GM18508 (cell line): ENCODE measurements at regions not wholly inside any gene's neighbourhood (a gene's known extent, or its start where the extent isn't known, plus 50 kb on each side); places are given as distances from the start of the nearest gene placed in this dataset.
"Not testable (repeated sequence)": the region's sequence is repeated elsewhere in the genome, so short reads cannot be mapped to it uniquely, and the experiment has no call there.

ENCODE experiments used
- ATAC-seq: cut with Tn5 transposase; IDR thresholded peaks from one replicate; pipeline ENCODE4 v1.9.1; 2021; ENCODE audit warnings: moderate number of reproducible peaks; ENCODE audit not compliant: insufficient read depth, unreplicated experiment

DNA sequence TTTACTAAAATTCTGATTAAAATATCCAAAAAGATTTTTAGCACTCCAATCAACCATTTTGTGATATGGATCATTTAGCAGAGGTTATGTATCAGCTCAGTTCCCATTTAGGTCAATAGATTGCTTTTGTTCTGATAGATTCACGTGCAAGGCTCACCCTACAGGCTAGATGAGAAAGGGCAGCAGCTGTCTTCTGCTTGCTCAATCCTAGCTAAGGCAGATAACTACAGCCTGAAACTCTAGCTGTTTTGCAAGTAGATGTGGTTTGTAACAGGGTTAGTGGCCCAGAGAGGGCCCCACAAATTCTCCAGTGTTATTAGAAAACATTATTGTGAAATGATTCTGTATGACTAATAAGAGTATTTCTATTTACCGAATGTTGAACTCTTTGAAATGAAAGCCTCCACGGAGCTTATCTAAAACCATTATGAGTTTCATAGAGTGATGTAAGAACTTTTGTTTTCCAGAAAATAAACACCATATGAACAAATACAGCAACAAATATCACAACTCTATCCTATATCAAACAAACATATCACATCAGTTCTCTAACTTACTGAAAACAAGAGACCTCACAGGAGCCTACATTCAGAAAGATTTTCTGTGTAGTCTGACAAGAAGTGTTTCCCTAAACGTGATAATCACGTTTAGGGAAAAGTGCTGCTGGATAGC lies 841.9 kb upstream of the ACO1 start:
- ATAC-seq, result peak; percentile 99

GRCh38 chr9:31554941-31555340 lies 829.5 kb upstream of the ACO1 start:
- ATAC-seq, result no peak

- peak; percentile 45 for ATAC-seq
These were observed 827.6 kb upstream of the ACO1 start for GRCh38 chr9:31556667-31557463.

DNA sequence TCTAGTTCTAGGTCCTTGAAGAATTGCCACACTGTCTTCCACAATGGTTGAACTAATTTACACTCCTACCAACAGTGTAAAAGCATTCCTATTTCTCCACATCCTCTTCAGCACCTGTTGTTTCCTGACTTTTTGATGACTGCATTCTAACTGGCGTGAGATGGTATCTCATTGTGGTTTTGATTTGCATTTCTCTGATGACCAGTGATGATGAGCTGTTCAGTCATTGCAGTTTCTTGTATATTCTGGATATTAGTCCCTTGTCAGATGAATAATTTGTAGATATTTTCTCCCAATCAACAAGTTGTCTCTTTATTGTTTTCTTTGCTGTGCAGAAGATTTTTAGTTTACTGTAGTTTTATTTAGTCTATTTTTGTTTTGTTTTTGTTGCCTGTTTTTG lies 812.3 kb upstream of the ACO1 start:
- not testable (repeated sequence) for ATAC-seq

DNA sequence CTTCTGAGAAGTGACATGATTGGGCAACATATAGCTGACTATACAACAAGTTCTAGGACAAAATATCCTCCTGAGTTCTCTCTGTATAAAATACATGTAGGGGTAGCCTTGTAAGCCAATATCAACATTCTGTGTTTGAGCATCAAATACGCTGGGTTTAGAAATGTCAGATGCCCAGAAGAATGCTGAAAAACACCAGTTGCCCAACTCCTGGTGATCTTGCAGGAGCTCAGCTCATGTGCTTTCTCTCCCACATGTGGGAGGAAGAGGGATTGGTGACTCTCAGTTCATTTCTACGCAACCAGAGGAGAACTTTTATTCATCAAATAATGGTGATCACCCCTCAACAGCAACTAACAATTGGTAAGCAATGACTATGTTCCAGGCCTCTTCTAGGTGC lies 810.9 kb upstream of the ACO1 start:
- ATAC-seq, result no peak

- no peak for ATAC-seq
These were observed 810.3 kb upstream of the ACO1 start for GRCh38 chr9:31574006-31574765.

DNA sequence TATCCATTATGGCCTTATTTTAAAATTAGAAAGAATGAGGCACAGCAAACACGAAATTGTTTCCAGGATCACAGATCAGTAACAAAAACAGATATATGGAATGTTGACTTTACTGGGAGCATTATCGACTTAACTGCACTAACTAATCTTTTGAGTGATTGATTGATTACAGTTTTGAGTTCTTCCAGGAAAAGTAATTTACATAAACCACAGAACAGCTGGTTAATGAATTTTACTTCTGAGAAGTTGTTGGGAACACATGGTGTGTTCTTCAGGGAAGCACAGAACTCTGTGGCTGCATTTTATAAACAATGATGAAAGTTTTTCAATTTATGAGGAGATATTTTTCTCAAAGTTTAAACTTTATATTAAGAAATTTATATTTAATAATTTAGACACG lies 802.4 kb upstream of the ACO1 start:
- no peak for ATAC-seq

DNA sequence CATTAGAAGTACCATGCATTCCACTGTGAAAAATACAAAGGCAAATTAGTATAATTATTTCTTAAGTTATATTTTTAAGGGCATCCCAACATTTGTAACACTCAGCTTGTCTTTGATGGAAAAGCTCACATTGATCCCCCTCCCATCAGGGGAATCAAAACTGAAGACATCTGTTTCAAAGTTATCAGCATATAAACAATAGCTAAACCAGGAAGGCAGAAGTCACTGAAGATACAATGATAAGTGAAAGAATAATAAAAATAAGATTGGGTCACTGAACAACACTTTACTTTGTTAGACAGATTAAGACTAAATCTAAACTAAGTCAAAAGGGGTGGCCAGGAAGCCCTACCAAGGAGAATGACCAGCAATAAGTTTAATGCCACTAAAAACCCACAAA lies 801.9 kb upstream of the ACO1 start:
- no peak for ATAC-seq

GRCh38 chr9:31585158-31585557 lies 799.3 kb upstream of the ACO1 start:
- ATAC-seq, result no peak

GRCh38 chr9:31587146-31587545 lies 797.3 kb upstream of the ACO1 start:
- no peak for ATAC-seq

- ATAC-seq, result no peak
These were observed 796.4 kb upstream of the ACO1 start for GRCh38 chr9:31588006-31588405.

GRCh38 chr9:31588756-31589155 lies 795.7 kb upstream of the ACO1 start:
- no peak for ATAC-seq

DNA sequence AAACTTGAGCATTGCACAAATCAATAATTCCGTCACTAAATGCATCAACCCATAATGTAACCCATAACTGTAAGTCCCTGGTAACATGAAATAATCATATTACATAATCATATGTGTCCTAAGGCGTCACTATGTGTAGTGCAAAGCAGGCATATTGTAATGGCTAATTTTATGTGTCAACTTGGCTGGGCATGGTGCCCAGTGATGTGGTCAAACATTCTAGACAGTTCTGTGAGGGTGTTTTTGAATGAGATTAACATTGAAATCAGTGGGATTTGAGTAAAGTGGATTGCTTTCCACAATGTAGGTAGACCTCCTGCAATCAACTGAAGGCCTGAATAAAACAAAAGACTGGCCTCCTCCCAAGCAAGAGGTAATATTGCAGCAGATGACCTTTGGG lies 794.4 kb upstream of the ACO1 start:
- ATAC-seq, result no peak

DNA sequence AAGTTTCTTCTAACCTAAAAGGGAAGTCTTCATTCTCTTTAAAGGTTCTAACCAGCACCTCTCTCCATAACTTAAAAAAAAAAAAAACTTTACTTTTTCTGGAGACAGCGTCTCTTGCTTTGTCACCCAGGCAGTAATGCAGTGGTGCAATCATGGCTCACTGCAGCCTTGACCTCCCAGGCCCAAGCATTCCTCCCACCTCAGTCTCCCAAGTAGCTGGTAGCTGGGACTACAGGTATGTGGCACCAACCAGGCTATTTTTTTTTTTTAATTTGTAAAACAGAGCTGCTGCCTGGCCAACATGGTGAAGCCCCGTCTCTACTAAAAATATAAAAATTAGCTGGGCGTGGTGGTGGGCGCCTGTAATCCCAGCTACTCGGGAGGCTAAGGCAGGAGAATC lies 787.4 kb upstream of the ACO1 start:
- not testable (repeated sequence) for ATAC-seq

- peak; percentile 90 for ATAC-seq
These were observed 786.5 kb upstream of the ACO1 start for GRCh38 chr9:31597977-31598376.

DNA sequence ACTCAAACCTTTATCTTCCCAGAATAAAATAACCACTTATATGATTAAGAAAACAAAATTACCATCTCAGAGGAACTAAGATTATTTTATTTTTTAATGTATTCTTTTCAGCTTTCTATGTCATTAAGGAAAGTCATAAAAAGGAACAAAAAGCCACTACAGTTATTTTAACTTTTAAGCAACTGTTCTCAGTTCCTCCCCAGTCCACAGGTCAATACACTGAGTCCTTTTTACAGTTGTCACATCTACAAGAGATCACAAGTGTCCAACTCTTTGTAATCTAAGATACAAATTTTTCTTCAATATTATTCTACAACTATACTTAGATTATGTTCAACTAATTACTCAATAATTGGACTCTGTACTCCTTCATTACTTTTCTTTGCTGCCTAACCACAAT lies 782.8 kb upstream of the ACO1 start:
- no peak for ATAC-seq

DNA sequence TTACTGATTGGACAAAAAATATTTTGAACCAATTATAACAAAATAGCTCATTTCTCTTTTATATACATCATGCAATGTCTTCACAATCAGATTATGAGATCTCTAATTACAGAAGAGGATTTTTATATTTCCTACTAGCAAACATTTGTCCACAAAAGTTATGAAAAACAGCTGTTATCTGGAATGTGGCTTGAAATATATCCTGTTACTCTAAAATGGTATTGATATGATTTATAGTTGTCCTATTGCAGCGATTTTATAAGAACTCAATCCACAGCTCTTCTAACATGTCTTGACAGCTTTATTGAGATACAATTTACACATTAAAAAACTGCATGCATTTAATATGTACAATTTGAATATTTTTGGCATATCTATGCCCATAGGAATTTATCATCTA lies 779.9 kb upstream of the ACO1 start:
- ATAC-seq, result no peak

GRCh38 chr9:31605164-31605563 lies 779.3 kb upstream of the ACO1 start:
- ATAC-seq, result no peak

- no peak for ATAC-seq
These were observed 777.8 kb upstream of the ACO1 start for GRCh38 chr9:31606678-31607077.

GRCh38 chr9:31608416-31608815 lies 776.0 kb upstream of the ACO1 start:
- no peak for ATAC-seq

DNA sequence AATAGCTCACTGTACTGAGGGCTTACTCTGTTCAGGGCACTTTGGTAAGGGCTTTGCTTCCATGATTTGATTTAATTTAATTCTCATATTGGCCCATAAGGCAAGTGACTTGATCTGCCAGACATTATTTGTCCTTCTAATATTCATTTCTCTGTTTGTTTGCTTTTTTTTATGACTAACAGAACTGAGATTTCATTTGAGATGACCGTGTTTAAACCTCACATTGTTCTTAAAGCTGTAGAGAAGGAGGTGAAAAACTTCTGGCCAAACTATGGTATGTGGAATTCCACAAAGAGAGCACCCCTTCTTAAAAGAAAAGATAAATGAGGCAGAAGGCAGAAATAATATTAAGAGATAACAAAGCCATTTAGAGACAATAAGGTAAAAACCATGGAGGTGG lies 775.6 kb upstream of the ACO1 start:
- ATAC-seq, result no peak
